ENCODE measurements at regions not wholly inside any gene's neighbourhood (a gene's known extent, or its start where the extent isn't known, plus 50 kb on each side); places are given as distances from the start of the nearest gene placed in this dataset.

GRCh38 chr1:175866776-175867175, 123.4 kb upstream of the TNR start:
- intact Hi-C loops (cut with micrococcal nuclease), result no loop called here
- H2AFZ ChIP-seq (ENCODE audit: low read depth, low read length, poor library complexity, severe bottlenecking), result no peak overlapping the region
- H3K4me3 ChIP-seq (replicated peaks in 1 of 2; ENCODE audit: low read depth in 1 of 2, low read length in 2 of 2), result no peak overlapping the region
- H3K27me3 ChIP-seq (ENCODE audit: insufficient read depth, low read length), result peaks cover 12% of the 10 kb centered on the region; the same call in 1 of the 2 replicates
- BruUV-seq (replicated peaks), result no TSS peak
- ATAC-seq (no peak), DNase-seq (ENCODE audit: low read depth, low spot score) (no peak)
- no peak overlapping the region for H3K27ac ChIP-seq (ENCODE audit: low read depth, low read length)
- H3K4me2 ChIP-seq (ENCODE audit: low read length), result no peak overlapping the region
- H3K36me3 ChIP-seq (ENCODE audit: control insufficient read depth in 1 of 2, insufficient read depth in 2 of 2, low read length in 2 of 2), result no peaks in the 10 kb centered on the region
- no peak for TF ChIP-seq FOSL1 (IDR thresholded peaks at IDR 0.05; ENCODE audit: low read depth)
- TF ChIP-seq POLR2AphosphoS5 (IDR thresholded peaks at IDR 0.05; ENCODE audit: low read depth, low read length), result no peak
- CTCF ChIA-PET, result no interaction called here
- no peaks in the 10 kb centered on the region for H3K4me1 ChIP-seq (ENCODE audit: control insufficient read depth in 1 of 2, insufficient read depth in 2 of 2, low read length in 2 of 2)
- no peaks in the 10 kb centered on the region for H3K9me2 ChIP-seq (ENCODE audit: insufficient read depth)
- POLR2A ChIA-PET, result no interaction called here
- RAD21 ChIA-PET (ENCODE audit: low non-redundant PET in 1 of 2, low total read pairs in 2 of 2, uncharacterized antibody in 2 of 2, unreplicated experiment in 2 of 2), result no interaction called here
- no peaks in the 10 kb centered on the region for H3K9me3 ChIP-seq (ENCODE audit: control insufficient read depth in 1 of 2, insufficient read depth in 1 of 2, low read depth in 1 of 2, low read length in 2 of 2)
- H4K20me1 ChIP-seq (ENCODE audit: insufficient read depth), result no peaks in the 10 kb centered on the region
- no peaks in the 10 kb centered on the region for H3K79me2 ChIP-seq (ENCODE audit: insufficient read depth, low read length)
- H3K9ac ChIP-seq (ENCODE audit: low read length), result no peak overlapping the region

GRCh38 chr1:175865041-175865766, 121.8 kb upstream of the TNR start:
- Histone ChIP-seq H3K9me2 (ENCODE audit: insufficient read depth) (no peaks in the 10 kb centered on the region), H3K9ac (ENCODE audit: low read length) (no peak overlapping the region), H2AFZ (ENCODE audit: low read depth, low read length, poor library complexity, severe bottlenecking) (no peak overlapping the region), H3K9me3 (ENCODE audit: control insufficient read depth in 1 of 2, insufficient read depth in 1 of 2, low read depth in 1 of 2, low read length in 2 of 2) (no peaks in the 10 kb centered on the region), H4K20me1 (ENCODE audit: insufficient read depth) (no peaks in the 10 kb centered on the region), H3K36me3 (ENCODE audit: control insufficient read depth in 1 of 2, insufficient read depth in 2 of 2, low read length in 2 of 2) (no peaks in the 10 kb centered on the region), H3K27me3 (ENCODE audit: insufficient read depth, low read length) (peaks cover 21% of the 10 kb centered on the region), H3K4me2 (ENCODE audit: low read length) (no peak overlapping the region), H3K4me3 (replicated peaks in 1 of 2; ENCODE audit: low read depth in 1 of 2, low read length in 2 of 2) (no peak overlapping the region), H3K79me2 (ENCODE audit: insufficient read depth, low read length) (no peaks in the 10 kb centered on the region), H3K27ac (ENCODE audit: low read depth, low read length) (no peak overlapping the region), H3K4me1 (ENCODE audit: control insufficient read depth in 1 of 2, insufficient read depth in 2 of 2, low read length in 2 of 2) (no peaks in the 10 kb centered on the region)
- intact Hi-C loops (cut with micrococcal nuclease), result no loop called here
- ChIA-PET RAD21 (ENCODE audit: low non-redundant PET in 1 of 2, low total read pairs in 2 of 2, uncharacterized antibody in 2 of 2, unreplicated experiment in 2 of 2) (no interaction called here), CTCF (no interaction called here), POLR2A (no interaction called here)
- BruUV-seq (replicated peaks), result no TSS peak
- no peak for DNase-seq (ENCODE audit: low read depth, low spot score)
- ATAC-seq, result no peak
- TF ChIP-seq YY1 (IDR thresholded peaks at IDR 0.05; ENCODE audit: extremely low read depth, insufficient replicate concordance, low read depth, low read length) (no peak), TCF7L2 (IDR thresholded peaks at IDR 0.05; ENCODE audit: borderline replicate concordance, extremely low read depth, insufficient read depth, insufficient read length) (no peak), EZH2phosphoT487 (IDR thresholded peaks at IDR 0.05; ENCODE audit: borderline replicate concordance) (no peak), REST (IDR thresholded peaks at IDR 0.05; ENCODE audit: low read depth) (no peak), ATF3 (IDR thresholded peaks at IDR 0.05) (no peak)
